Cardiac fibroblast (primary cell): ENCODE measurements at regions not wholly inside any gene's neighbourhood (a gene's known extent, or its start where the extent isn't known, plus 50 kb on each side); places are given as distances from the start of the nearest gene placed in this dataset.

Experiments used
- DNase-seq, 2 donors: peaks; one replicate each; pipeline versions ENCODE4 v3.0.0 to v3.0.0-alpha.2; 2010; ENCODE audit warnings: low read depth in 2 of 2
- H3K4me3 ChIP-seq, 2 donors: replicated peaks in 1 of 2; 1 replicate in 1 of 2; 2 replicates in 1 of 2; pipeline ENCODE4 v1.5.1; 2011; ENCODE audit warnings: low read depth in 2 of 2, low read length in 2 of 2, mild to moderate bottlenecking in 2 of 2, moderate library complexity in 1 of 2
- TF ChIP-seq, protein P1 (sequence below): IDR thresholded peaks from one replicate; pipeline ENCODE4 v1.5.1; 2011; ENCODE audit warnings: low read depth, mild to moderate bottlenecking, low read length, inconsistent platforms

DNA sequence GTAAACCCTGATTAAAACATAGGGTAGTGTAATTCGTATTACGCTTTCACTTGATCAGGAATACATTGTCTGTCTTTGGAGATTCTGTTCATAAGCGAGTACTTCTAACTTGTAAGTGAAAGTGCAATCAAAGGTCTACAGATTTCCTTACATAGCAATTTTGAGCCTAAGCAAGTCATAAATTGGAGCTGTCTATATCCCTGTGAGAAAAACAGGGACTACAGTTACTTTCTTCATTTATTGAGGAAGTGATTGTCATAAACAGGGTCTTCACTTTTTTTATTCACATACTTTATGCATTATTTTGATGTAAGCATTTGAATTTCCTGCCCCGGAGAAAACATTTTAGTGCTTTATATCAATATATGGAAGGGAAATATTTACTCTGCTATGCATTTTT is 670.4 kb downstream of the CBLN2 start:
- no peak for DNase-seq
- H3K4me3 ChIP-seq = no peak overlapping the region
- TF ChIP-seq, protein P1, sequence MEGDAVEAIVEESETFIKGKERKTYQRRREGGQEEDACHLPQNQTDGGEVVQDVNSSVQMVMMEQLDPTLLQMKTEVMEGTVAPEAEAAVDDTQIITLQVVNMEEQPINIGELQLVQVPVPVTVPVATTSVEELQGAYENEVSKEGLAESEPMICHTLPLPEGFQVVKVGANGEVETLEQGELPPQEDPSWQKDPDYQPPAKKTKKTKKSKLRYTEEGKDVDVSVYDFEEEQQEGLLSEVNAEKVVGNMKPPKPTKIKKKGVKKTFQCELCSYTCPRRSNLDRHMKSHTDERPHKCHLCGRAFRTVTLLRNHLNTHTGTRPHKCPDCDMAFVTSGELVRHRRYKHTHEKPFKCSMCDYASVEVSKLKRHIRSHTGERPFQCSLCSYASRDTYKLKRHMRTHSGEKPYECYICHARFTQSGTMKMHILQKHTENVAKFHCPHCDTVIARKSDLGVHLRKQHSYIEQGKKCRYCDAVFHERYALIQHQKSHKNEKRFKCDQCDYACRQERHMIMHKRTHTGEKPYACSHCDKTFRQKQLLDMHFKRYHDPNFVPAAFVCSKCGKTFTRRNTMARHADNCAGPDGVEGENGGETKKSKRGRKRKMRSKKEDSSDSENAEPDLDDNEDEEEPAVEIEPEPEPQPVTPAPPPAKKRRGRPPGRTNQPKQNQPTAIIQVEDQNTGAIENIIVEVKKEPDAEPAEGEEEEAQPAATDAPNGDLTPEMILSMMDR = no peak

DNA sequence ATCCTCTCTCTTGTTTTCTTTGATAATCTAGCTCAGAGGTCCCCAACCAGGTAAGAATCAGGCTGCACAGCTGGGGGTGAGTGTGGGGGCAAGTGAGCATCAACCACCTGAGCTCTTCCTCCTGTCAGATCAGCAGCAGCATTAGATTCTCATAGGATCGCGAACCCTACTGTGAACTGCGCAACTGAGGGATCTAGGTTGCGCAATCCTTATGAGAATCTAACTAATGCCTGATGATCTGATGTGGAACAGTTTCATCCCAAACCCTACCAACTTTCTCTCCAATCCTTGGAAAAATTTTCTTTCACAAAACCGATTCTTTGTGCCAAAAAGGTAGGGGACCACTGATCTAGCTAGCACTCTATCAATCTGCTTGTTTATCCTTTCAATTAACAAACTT is 678.3 kb downstream of the CBLN2 start:
- no peak for DNase-seq
- TF ChIP-seq, protein P1 = no peak
- H3K4me3 ChIP-seq = no peak overlapping the region

DNA sequence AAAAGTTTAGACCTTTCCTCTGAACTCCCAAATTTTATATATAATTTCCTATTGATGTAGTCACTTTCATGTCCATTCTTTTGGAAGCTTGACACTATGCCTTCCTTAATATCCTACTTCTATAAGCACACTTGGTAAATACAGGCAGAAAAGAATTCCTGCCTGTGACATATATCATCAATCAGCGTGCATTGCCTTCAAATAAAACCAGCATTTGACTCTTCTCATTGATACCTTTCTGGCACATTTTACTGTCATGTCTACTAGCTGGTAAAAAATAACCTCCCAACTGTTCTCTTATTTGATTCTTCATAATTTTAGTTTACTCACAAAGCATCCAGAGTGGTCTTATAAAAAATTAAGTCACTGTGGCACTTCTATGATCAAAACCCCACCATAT is 693.5 kb downstream of the CBLN2 start:
- TF ChIP-seq, protein P1 = no peak
- DNase-seq = no peak
- H3K4me3 ChIP-seq = no peak overlapping the region

DNA sequence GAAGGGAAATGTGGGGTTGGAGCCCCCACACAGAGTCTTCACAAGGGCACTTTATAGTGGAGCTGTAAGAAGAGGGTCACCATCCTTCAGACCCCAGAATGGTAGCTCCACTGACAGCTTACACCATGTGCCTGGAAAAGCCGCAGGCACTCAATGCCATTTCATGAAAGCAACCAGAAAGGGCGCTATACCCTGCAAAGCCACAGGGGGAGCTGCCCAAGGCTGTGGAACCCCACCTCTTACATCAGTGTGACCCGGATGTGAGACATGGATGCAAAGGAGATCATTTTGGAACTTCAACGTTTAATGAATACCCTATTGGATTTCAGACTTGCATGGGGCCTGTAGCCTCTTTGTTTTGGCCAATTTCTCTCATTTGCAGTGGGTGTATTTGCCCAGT is 694.7 kb downstream of the CBLN2 start:
- TF ChIP-seq, protein P1 = no peak
- DNase-seq = no peak
- no peak overlapping the region for H3K4me3 ChIP-seq

DNA sequence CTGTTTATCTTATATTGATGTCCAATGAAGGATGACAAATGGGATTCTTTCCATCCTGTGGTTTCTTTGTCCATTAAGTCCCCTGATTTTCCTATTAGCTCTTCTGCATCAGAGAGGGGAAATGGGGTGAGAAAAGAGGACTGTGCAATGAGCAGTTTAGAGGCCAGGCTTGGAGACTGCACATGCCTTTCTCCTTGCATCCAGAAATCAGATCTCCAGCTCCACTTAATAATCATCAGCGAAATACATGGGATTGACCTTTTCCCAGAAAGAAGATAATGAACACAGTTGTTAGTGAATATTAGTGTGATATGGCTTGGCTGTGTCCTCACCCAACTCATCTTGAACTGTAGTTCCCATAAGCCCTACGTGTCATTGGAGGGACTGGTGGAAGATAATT is 697.4 kb downstream of the CBLN2 start:
- TF ChIP-seq, protein P1 = no peak
- H3K4me3 ChIP-seq = no peak overlapping the region
- no peak for DNase-seq

DNA sequence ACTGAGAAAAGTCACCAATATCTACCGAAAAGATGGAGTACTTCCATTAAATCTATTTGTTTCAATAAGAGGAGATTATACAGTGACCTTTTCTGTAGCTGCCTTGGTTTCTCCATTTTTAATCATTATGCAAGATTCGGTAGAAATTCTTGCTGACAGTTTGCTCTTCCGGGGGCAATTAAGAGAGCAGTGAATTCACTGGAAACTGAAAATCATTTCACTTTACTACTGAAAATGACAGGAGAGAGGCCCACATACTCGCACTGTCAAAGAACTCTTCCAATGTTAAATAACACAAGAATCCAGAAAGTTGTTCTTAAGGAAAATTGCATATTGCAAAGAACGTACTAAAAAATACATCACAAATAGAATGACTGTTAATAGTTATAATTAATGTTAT is 699.3 kb downstream of the CBLN2 start:
- TF ChIP-seq, protein P1 = no peak
- no peak overlapping the region for H3K4me3 ChIP-seq
- no peak for DNase-seq

DNA sequence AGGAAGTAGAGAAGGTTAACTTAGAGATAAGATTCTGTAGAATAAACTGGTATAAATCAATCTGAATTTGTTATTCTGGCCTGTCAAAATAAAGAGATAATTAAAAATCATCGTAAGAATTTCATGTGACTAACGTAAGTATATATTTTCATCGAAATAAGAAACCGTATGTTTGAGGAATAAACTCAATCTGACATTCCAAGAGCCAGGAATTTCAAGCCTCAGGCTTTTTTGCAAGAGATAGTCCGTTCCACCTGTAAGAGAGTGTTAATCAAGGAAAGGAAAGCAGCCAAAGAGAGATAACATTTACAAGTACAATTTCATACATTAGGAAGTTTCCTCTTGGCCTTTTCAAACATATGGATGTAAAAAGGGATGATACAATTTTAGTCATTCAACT is 701.5 kb downstream of the CBLN2 start:
- TF ChIP-seq, protein P1 = no peak
- DNase-seq = no peak
- no peak overlapping the region for H3K4me3 ChIP-seq
